Upper lobe of right lung (tissue), 1 donor: ENCODE measurements at regions not wholly inside any gene's neighbourhood (a gene's known extent, or its start where the extent isn't known, plus 50 kb on each side); places are given as distances from the start of the nearest gene placed in this dataset.

Experiments
- ATAC-seq: fragments of 200-7000 bp; cut with Tn5 transposase; one replicate; pipeline ENCODE4 v1.9.1; 2020; ENCODE audit warnings: mild to moderate bottlenecking, moderate library complexity
- DNase-seq: peaks from one replicate; pipeline ENCODE4 v3.0.0-alpha.2; 2020
- H3K27ac ChIP-seq: fragments of 200-600 bp; one replicate; pipeline ENCODE4 v1.8.0; 2022
- H3K27me3 ChIP-seq: fragments of 200-600 bp; one replicate; pipeline ENCODE4 v1.8.0; 2022; ENCODE audit warnings: mild to moderate bottlenecking
- H3K36me3 ChIP-seq: fragments of 200-600 bp; one replicate; pipeline ENCODE4 v1.8.0; 2022
- H3K4me1 ChIP-seq: fragments of 200-600 bp; one replicate; pipeline ENCODE4 v1.8.0; 2022
- H3K4me3 ChIP-seq: fragments of 200-600 bp; one replicate; pipeline ENCODE4 v1.8.0; 2022; ENCODE audit warnings: mild to moderate bottlenecking
- H3K9me3 ChIP-seq: fragments of 200-600 bp; one replicate; pipeline ENCODE4 v1.8.0; 2022
- CTCF ChIP-seq: fragments of 200-600 bp; IDR thresholded peaks from one replicate; pipeline ENCODE4 v1.8.0; 2022; ENCODE audit warnings: antibody characterized with exemption
- intact Hi-C: fragments of 100-400 bp; cut with DNase I; formaldehyde crosslinking; loops from one replicate; pipeline ENCODE4 v1.11.0; 2022
- donor health status: DM: no; HTN: yes; CAD: no; lungs with severe emphysema.

- TF ChIP-seq CTCF, result no peak
- Histone ChIP-seq H3K4me3 (no peak overlapping the region), H3K36me3 (no peaks in the 10 kb centered on the region), H3K9me3 (no peaks in the 10 kb centered on the region), H3K27me3 (peaks cover 29% of the 10 kb centered on the region), H3K4me1 (peaks cover 10% of the 10 kb centered on the region), H3K27ac (no peak overlapping the region)
- no peak for ATAC-seq
- no peak for DNase-seq
- intact Hi-C loops, result no loop called here
Observed at GRCh38 chr2:736939-737338, 59.7 kb upstream of the TMEM18 start.

- Histone ChIP-seq H3K9me3 (no peaks in the 10 kb centered on the region), H3K27ac (no peak overlapping the region), H3K36me3 (no peaks in the 10 kb centered on the region), H3K4me1 (peaks cover 8% of the 10 kb centered on the region), H3K27me3 (peaks cover 29% of the 10 kb centered on the region), H3K4me3 (no peak overlapping the region)
- ATAC-seq (no peak), DNase-seq (no peak)
- intact Hi-C loops, result no loop called here
- TF ChIP-seq CTCF, result no peak
Observed at GRCh38 chr2:735670-736218, 58.5 kb upstream of the TMEM18 start.

GRCh38 chr2:734496-734895 is 57.3 kb upstream of the TMEM18 start:
- DNase-seq, result no peak
- no peak for ATAC-seq
- Histone ChIP-seq H3K4me3 (no peak overlapping the region), H3K36me3 (no peaks in the 10 kb centered on the region), H3K27ac (no peak overlapping the region), H3K9me3 (no peaks in the 10 kb centered on the region), H3K27me3 (peaks cover 26% of the 10 kb centered on the region), H3K4me1 (no peaks in the 10 kb centered on the region)
- intact Hi-C loops, result no loop called here
- no peak for TF ChIP-seq CTCF

GRCh38 chr2:733495-733894 is 56.3 kb upstream of the TMEM18 start:
- DNase-seq (no peak), ATAC-seq (no peak)
- Histone ChIP-seq H3K27ac (no peak overlapping the region), H3K4me1 (no peaks in the 10 kb centered on the region), H3K4me3 (no peak overlapping the region), H3K36me3 (no peaks in the 10 kb centered on the region), H3K27me3 (peaks cover 21% of the 10 kb centered on the region), H3K9me3 (no peaks in the 10 kb centered on the region)
- no peak for TF ChIP-seq CTCF
- intact Hi-C loops, result no loop called here

- no peak overlapping the region for H3K27ac ChIP-seq
- TF ChIP-seq CTCF, result no peak
- no peak overlapping the region for H3K4me3 ChIP-seq
- intact Hi-C loops, result no loop called here
- no peaks in the 10 kb centered on the region for H3K4me1 ChIP-seq
- DNase-seq (no peak), ATAC-seq (no peak)
- H3K9me3 ChIP-seq, result no peaks in the 10 kb centered on the region
- no peaks in the 10 kb centered on the region for H3K36me3 ChIP-seq
- peaks cover 16% of the 10 kb centered on the region for H3K27me3 ChIP-seq
Observed at GRCh38 chr2:733001-733400, 55.8 kb upstream of the TMEM18 start.

GRCh38 chr2:731711-732110 is 54.5 kb upstream of the TMEM18 start:
- H3K27ac ChIP-seq, result no peak overlapping the region
- TF ChIP-seq CTCF, result no peak
- intact Hi-C loops, result no loop called here

More at GRCh38 chr2:731711-732110, 54.5 kb upstream of the TMEM18 start:
- Histone ChIP-seq H3K4me1 (no peaks in the 10 kb centered on the region), H3K36me3 (no peaks in the 10 kb centered on the region), H3K27me3 (peaks cover 4% of the 10 kb centered on the region), H3K4me3 (no peak overlapping the region), H3K9me3 (no peaks in the 10 kb centered on the region)
- ATAC-seq, result no peak
- DNase-seq, result no peak
